GM12873 (cell line): ENCODE measurements at regions not wholly inside any gene's neighbourhood (a gene's known extent, or its start where the extent isn't known, plus 50 kb on each side); places are given as distances from the start of the nearest gene placed in this dataset.

ENCODE experiments used
- CTCF ChIP-seq: IDR thresholded peaks from 2 replicates; pipeline ENCODE4 v1.5.1; 2012; ENCODE audit warnings: low read depth, mild to moderate bottlenecking, moderate library complexity, low read length, control low read depth; ENCODE audit not compliant: insufficient read depth; ENCODE audit errors: missing control alignments

DNA sequence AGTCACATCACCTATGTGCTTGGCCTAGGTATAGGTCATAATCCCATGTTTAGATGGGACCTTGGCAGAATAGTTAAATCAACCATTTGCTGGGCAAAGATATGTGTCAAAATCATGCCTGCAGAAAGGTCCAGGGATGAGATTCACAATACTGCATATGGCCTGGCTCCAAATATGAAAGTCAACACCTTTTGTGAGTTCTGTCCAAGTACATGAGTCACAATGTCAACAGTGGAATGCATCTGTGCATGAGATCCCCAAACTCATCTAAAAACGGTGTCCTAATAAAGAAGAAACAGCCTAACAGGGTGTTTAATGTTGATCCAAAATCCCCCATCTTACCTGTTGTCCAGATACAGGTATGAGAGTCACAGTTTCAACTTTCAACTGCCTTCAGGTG lies 1847.5 kb downstream of the TP53TG3F start:
- TF ChIP-seq CTCF = no peak

DNA sequence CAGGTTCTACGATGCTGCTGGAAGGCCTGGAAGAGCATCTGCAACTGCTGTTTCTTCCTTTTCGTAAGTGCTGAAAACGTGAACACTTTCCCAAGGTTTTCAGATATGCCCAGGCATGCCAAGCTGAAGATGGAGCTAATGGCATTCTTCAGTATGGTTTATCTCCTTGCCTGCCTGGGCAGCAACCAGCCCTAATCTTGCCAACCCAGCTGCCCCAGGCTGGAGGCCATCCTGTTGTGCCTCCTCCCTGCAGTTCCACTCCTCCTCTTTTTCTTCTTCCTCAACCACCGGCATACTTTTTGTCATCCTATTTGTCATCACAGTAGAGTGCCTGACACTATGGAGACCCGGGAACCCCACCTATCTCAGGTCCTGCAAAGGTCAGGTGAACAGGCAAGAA lies 1849.3 kb downstream of the TP53TG3F start:
- TF ChIP-seq CTCF = no peak

- no peak for TF ChIP-seq CTCF
Observed at GRCh38 chr16:35310999-35311398, 1851.6 kb downstream of the TP53TG3F start.

- no peak for TF ChIP-seq CTCF
Observed at GRCh38 chr16:35311475-35311874, 1852.1 kb downstream of the TP53TG3F start.

DNA sequence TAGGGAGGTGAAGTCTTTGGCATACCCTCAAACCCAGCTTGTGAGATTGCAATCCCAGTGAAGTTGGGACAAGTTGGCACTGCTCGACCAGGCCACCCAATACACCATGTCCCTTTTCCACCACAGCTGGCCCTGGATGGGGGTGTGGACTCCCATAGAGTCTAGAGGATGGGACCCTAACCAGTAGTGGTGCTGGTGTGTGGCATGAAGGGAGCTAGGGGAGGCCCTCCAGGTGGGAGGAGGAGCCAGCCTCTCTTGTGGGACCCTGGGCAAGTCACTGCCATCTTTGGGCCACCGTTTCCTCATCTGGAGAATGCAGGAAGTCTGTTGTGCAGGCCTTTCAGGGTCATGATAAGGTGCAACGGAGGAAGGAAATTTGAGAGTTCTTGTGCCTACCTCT lies 1854.9 kb downstream of the TP53TG3F start:
- TF ChIP-seq CTCF = no peak

GRCh38 chr16:35319536-35320192 lies 1860.3 kb downstream of the TP53TG3F start:
- no peak for TF ChIP-seq CTCF

DNA sequence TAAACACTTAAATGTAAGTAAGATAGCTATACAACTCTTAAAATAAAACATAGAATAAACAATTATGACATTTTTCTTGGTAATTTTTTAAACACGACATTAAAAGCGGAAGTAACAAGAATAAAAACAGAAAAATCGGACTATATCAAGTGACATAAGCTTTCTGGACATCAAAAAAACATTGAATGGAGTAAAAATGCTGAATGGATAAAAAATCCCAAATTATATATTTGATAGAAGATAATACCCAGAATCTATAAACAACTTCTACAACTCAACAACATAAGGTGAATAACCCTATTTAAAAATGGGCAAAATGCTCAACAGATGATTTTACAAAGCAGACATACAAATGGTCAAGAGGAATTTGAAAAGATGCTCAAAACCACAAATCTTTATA lies 1866.5 kb downstream of the TP53TG3F start:
- TF ChIP-seq CTCF = no peak
